HG02981 (cell line): ENCODE measurements at regions not wholly inside any gene's neighbourhood (a gene's known extent, or its start where the extent isn't known, plus 50 kb on each side); places are given as distances from the start of the nearest gene placed in this dataset.
"Not testable (repeated sequence)": the region's sequence is repeated elsewhere in the genome, so short reads cannot be mapped to it uniquely, and the experiment has no call there.

Experiments
- ATAC-seq: cut with Tn5 transposase; IDR thresholded peaks from one replicate; pipeline ENCODE4 v1.9.1; 2021; ENCODE audit warnings: mild to moderate bottlenecking, moderate library complexity; ENCODE audit not compliant: unreplicated experiment

- ATAC-seq: no peak
Observed at GRCh38 chr3:26058901-26059321, 269.0 kb downstream of the OXSM start.

DNA sequence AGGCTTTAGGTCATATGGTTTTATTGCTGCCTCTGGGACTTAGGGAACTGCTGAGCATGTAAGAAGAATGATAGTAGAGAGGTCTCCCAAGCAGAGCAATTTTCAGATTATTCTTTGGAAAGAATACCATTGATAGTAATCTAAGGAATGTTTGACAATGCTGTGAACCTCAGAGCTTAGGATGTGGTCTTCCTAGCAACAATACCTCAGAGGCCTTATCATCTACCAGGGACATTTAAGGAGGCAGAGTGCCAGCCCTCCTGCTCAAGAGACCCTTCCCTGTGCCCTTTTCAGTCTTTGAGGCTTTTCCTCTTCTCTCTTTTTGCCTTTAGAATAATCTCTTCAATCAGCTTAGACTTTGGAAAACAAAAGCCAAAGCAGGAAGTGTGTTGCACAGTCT, 272.1 kb downstream of the OXSM start:
- ATAC-seq: no peak

DNA sequence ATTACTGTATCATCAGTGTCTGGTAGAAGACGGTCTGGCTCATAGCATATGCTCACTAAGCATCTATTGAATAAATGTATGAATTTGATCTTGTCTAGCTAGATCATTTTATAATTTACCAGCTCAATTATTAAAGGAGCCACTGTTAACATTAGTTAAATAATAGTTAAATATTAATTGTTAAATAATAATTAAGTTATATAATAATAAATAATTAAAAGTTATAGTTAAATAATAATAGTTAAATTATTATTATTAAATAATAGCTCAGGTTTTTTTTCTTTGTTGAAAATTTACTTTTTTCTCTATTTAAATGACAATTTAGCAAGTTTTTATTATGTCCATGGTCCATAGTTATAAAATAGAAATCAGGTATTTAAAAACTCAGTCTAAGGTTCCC, 274.4 kb downstream of the OXSM start:
- ATAC-seq: no peak

GRCh38 chr3:26068890-26069289, 279.0 kb downstream of the OXSM start:
- no peak for ATAC-seq

- no peak for ATAC-seq
Observed at GRCh38 chr3:26070854-26071253, 281.0 kb downstream of the OXSM start.

- no peak for ATAC-seq
Observed at GRCh38 chr3:26074080-26074479, 284.2 kb downstream of the OXSM start.

GRCh38 chr3:26078539-26078938, 288.6 kb downstream of the OXSM start:
- ATAC-seq: no peak

- ATAC-seq: no peak
Observed at GRCh38 chr3:26081166-26081565, 291.3 kb downstream of the OXSM start.

GRCh38 chr3:26081806-26082205, 291.9 kb downstream of the OXSM start:
- no peak for ATAC-seq

DNA sequence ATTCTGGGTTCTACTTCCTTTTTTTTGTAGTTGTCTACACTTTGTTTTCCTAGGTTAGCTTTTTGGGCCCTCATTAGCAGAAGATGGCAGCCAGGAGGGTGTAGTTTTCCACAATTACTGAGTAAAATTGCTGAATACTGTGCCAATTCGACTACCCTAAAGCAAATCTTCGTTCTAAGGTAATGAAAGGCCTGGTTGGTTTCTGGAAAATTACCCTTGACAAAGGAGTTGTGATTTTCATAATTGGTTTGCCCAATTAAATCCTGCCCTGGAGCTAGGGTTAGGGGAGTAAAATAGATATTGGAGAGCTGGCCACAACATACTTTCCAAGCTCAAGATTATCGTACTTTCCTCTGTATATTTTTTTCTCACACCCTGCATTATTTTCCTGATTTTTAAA, 293.0 kb downstream of the OXSM start:
- ATAC-seq: no peak

- ATAC-seq: no peak
Observed at GRCh38 chr3:26084629-26085028, 294.7 kb downstream of the OXSM start.

GRCh38 chr3:26087751-26088150, 297.9 kb downstream of the OXSM start:
- ATAC-seq: no peak

DNA sequence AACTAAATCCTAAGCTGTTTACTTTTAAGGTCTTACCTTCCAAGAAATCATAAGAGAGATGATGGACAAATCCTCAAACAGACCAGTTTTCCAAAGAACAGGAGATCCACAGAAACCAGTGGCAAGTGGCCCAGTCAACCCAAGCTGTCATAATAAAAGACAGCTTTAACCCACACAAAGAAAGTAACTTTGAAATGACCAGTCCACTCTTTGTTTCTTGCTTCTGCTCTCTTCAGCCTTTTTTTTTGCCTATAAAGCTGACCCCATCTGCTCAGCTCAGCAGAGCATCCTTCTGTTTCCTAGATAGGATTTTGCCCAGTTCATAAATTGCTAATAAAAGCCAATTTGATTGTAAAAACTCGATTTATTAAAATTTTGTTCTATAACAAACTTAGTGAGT, 299.4 kb downstream of the OXSM start:
- ATAC-seq: no peak

GRCh38 chr3:26090589-26090988, 300.7 kb downstream of the OXSM start:
- ATAC-seq: no peak

GRCh38 chr3:26091096-26091495, 301.2 kb downstream of the OXSM start:
- ATAC-seq: no peak

DNA sequence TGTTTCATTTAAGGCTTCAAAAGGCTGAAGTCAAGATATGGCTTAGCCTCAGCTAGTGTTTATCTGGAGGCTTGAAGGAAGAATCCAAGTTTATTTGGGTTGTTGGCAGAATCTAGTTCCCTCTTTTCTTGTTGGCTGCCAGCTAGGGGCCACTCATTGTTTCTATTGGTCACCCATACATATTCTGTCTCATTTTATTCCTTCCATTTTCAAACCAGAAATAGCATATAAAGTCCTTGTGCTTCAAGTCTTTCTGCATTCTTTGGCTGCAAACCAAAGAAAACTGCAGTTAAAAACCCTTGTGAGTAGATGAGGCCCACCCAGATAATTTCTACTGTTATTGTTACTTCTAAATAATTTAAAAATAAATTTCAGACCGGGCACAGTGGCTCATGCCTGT, 301.7 kb downstream of the OXSM start:
- no peak for ATAC-seq

GRCh38 chr3:26097111-26097510, 307.2 kb downstream of the OXSM start:
- ATAC-seq: not testable (repeated sequence)

DNA sequence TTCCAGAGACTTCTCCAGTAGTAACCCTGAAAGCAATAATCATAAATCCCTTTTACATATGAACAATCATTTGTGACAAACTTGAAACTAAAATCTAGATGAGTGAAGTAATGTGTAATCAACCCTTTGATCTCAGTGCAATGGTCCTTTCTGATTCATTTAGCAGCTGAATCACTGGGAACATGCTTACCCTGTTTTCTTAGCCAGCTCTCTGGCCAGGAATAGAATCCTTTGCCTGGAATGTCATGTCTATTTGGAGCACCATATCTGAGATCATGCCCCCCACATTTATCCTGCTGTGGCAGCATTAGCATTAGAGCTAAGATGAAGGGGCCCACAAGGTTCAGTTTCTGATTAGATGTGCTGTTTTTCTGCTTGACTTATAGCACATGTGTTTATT, 309.8 kb downstream of the OXSM start:
- ATAC-seq: no peak

DNA sequence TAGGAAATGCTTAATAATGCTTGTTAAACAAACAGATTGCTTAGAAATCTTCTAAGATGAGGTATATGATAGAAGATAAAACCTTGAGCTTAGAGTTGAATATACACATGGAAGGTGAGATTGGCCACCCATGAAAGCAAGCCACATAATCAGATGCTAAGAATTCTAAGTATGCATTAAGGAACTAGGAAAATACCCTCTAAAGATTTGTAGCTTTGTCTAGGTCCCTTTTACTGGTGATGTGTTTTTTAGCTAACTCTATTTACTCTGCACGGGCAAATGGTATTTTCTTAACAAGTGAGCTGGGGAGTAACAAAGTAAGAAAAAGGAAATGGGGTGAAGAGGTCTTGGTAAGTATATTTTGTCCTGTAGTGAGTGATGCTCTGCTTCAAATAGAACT, 310.3 kb downstream of the OXSM start:
- no peak for ATAC-seq

DNA sequence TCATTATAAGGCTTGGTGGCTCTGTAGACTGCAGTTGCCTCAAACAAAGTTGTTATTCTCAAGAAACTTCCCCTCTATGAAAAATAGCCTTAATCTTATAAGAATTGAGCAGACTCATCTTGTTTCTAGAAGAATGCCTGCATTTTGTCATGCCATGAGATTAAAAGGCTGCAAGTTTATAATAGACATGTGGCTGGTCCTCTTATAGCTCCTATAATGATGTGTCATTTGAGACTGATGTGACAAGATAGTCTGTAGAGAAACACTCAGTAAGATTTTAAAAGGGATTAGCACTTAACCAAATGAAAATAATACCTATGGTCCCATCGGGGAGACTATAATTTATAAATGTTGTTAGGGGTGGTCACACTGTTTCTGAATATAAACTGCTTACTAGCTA, 312.5 kb downstream of the OXSM start:
- ATAC-seq: no peak

GRCh38 chr3:26104851-26105251, 315.0 kb downstream of the OXSM start:
- no peak for ATAC-seq

DNA sequence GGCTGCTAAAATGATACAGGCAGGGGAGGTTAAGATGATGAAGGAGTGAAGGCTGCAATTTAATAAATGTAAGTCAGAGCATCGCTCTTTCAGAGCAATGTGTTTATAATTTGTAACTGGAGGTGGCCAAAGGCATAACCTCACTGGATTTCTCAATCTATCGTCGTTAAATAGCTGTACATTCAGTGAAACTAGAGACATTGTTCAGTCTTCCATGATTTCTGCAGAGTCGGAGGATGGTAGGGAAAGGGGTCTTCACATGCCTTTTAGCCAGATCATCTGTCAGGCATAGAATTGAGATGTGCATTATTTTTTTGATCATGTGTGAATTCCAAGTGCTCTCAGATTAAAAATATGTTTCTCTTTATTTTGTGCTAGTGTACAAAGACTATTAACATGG, 315.4 kb downstream of the OXSM start:
- no peak for ATAC-seq

DNA sequence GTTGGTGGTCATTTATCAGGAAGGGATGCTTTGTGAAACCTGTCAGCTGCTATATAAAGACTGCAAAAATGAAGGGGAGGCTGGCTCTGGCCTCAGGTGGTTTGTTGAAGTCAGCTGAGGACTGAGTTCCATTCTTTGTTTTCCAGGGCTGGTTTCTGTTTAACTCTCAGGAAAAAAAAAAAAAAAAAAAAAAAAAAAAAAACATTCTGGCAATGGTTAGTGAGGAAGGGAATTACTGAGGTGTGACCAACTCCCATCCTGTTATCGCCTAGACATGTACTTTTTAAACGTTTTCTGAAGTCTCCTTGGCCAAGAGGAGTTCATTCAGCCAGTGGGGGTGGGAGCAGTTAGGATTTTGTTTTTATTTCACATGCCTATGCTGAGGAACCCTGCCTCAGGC, 316.3 kb downstream of the OXSM start:
- no peak for ATAC-seq
